ENCODE measurements at regions not wholly inside any gene's neighbourhood (a gene's known extent, or its start where the extent isn't known, plus 50 kb on each side); places are given as distances from the start of the nearest gene placed in this dataset.
A peak's percentile ranks its signal among the peaks of the same experiment; 100 is the strongest.

DNA sequence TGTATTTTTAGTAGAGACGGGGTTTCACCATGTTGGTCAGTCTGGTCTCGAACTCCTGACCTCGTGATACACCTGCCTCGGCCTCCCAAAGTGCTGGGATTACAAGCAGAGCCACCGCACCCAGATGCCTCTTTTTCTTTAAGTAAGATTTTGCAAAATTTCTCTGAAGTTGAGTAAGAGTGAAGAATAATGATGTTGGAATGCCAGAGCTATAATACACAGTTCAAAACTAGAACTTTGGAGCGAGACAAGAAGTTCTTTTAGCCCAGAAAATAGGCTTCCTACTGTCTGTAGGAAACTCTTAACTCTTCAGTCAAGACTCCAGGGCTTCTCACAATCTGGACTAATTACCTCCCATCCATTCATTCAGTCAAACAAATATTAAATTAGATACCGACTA lies 51.4 kb downstream of the MARCHF4 start:
- DNase-seq (ENCODE audit: low read depth in 1 of 2, low spot score in 2 of 2) = no peak
- H3K36me3 ChIP-seq = no peaks in the 10 kb centered on the region; the same call in 1 of the 2 replicates
- H3K4me3 ChIP-seq = no peak overlapping the region
- peaks cover 13% of the 10 kb centered on the region for H3K4me1 ChIP-seq (replicated peaks)
- no peak overlapping the region for H3K27ac ChIP-seq
- no peaks in the 10 kb centered on the region for H3K9me3 ChIP-seq (replicated peaks)
- no peaks in the 10 kb centered on the region for H3K27me3 ChIP-seq (replicated peaks)

GRCh38 chr2:216319771-216320170 lies 52.5 kb downstream of the MARCHF4 start:
- DNase-seq (ENCODE audit: low read depth in 1 of 2, low spot score in 2 of 2) = no peak
- Histone ChIP-seq H3K27ac (no peak overlapping the region), H3K4me1 (replicated peaks) (peaks cover 21% of the 10 kb centered on the region), H3K4me3 (no peak overlapping the region), H3K9me3 (replicated peaks) (no peaks in the 10 kb centered on the region), H3K27me3 (replicated peaks) (no peaks in the 10 kb centered on the region), H3K36me3 (no peaks in the 10 kb centered on the region; the same call in 1 of the 2 replicates)

DNA sequence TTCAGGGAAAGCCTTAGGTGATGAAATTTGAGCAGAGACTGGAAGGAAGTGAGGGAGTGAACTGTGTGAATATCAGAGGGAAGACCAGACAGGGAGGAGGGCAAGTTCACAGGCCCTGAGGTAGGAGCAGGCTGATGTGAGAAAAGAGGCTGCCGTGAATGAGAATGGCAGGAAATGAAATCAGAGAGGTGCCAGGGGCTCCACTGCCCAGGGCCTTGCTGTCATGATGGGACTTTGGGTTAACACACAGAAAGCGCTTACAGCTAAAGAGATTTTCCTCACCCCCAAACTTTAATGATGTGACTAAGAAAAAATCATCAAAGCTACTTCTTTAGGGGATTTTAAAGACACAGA lies 53.8 kb downstream of the MARCHF4 start:
- Histone ChIP-seq H3K4me1 (replicated peaks) (peaks cover 21% of the 10 kb centered on the region), H3K9me3 (replicated peaks) (no peaks in the 10 kb centered on the region), H3K27ac (no peak overlapping the region), H3K4me3 (no peak overlapping the region), H3K27me3 (replicated peaks) (no peaks in the 10 kb centered on the region), H3K36me3 (no peaks in the 10 kb centered on the region; the same call in 1 of the 2 replicates)
- no peak for DNase-seq (ENCODE audit: low read depth in 1 of 2, low spot score in 2 of 2)

DNA sequence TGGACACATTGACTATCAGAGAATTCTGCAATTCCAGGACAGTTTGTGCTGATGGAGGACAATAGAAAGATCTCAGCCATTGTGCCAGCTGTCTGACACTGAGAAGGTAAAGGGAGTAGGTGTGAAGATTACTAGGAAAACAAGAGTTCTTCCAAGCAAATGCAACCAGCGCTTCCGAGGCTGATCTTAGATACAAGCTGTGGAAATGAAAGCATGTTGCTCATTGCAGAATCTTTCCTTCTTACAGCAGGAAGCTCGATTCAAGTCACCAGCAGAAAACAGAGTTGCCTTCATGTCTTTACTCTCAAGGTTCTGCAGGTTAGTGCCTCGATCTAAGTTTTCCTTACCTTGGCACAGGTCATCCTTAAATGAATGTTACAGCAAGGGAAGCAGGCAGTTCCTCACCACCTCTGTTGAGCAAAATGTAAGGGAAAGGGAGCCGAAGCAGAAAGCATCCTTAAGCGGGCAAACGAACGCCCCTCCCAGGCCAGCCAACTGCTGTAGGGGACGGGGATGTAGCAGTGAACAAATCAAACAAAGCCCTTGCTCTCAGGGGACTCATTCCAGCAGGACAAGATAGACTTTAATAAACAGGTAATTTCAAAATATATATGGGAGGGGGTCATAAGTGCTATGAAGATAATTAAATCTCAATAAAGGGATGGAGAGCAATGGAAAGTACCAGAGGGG lies 54.3 kb downstream of the MARCHF4 start:
- Histone ChIP-seq H3K4me1 (replicated peaks) (peaks cover 21% of the 10 kb centered on the region), H3K27me3 (replicated peaks) (no peaks in the 10 kb centered on the region), H3K4me3 (no peak overlapping the region), H3K27ac (no peak overlapping the region), H3K9me3 (replicated peaks) (no peaks in the 10 kb centered on the region), H3K36me3 (no peaks in the 10 kb centered on the region; the same call in 1 of the 2 replicates)
- no peak for DNase-seq (ENCODE audit: low read depth in 1 of 2, low spot score in 2 of 2)

DNA sequence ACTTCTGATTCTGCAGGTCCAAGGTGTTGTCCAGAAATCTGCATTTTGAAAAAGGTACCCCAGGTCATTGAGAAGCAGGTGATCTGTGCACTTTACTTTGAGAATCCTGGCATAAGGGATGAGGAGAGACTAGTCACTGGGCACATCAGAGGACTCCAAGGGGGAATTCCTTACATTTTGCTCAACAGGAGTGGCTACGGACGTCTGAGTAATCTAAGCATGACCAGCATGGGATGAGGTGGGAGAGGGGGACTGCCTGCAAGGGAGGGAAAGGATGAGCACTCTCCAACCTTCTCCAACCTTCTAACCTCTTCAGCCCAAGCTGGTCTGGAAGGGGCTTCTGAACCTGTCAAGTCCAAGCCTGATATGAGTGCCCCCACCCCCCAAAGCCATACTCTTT lies 55.5 kb downstream of the MARCHF4 start:
- Histone ChIP-seq H3K9me3 (replicated peaks) (no peaks in the 10 kb centered on the region), H3K36me3 (no peaks in the 10 kb centered on the region; the same call in 1 of the 2 replicates), H3K27ac (peak overlapping the region; percentile 61), H3K4me1 (replicated peaks) (peaks cover 21% of the 10 kb centered on the region), H3K27me3 (replicated peaks) (no peaks in the 10 kb centered on the region), H3K4me3 (no peak overlapping the region)
- no peak for DNase-seq (ENCODE audit: low read depth in 1 of 2, low spot score in 2 of 2)

DNA sequence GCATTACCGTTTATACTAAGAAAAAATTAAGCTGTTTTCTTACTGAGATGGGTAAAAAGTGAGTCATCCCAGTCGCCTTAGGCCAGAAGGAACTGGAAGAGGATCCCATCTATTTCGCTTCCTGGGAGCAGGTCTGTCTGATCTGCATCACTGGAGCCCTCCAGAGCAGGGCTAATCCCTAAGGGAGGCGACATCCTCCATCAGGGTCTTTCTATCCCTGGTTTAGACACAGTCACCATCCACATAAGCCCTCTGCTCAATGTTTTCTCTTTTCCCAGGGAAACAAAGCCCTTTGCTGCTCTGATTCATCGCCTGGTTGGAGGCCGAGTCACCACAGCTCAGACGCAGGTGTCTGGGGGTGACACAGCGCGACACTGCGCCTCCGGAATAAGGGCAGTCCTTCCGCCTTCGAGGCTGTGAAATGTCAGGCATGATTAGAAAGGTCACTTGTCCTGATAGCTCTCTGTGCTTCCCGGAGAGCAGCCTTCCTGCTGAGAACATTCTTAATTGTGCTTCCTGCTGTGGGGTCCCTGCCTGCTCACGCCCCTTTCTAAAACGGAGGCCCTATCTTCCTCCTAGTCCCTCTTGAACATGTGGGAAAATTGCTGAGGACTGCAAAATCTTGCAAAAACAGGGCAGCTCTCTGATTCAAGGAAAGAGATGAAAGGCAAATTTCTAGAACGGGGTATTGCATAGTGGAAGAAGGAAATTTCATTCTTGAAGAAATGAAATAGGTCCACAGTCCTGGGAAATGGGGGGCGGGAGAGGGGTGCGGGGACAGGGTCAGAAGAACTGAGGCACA lies 56.3 kb downstream of the MARCHF4 start:
- H3K4me3 ChIP-seq = no peak overlapping the region
- H3K4me1 ChIP-seq (replicated peaks) = peaks cover 21% of the 10 kb centered on the region
- H3K27ac ChIP-seq = peak overlapping the region; percentile 61
- H3K27me3 ChIP-seq (replicated peaks) = no peaks in the 10 kb centered on the region
- DNase-seq (ENCODE audit: low read depth in 1 of 2, low spot score in 2 of 2) = peak; percentile 73 to 75
- no peaks in the 10 kb centered on the region for H3K36me3 ChIP-seq
- no peaks in the 10 kb centered on the region for H3K9me3 ChIP-seq (replicated peaks)

DNA sequence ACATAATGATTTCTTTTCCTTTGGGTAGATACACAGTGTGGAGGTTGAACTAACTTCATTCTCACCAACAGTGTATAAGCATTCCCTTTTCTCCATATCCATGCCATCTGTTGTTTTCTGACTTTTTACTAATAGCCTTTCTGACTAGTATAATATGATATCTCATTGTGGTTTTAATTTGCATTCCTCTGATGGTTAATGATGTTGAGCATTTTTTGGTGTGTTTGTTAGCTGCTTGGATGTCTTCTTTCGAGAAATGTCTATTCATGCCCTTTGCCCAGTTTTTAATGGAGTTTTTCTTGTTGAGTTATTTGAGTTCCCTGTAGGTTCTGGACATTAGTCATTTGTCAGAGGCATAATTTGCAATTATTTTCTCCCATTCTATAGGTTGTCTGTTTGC lies 59.8 kb downstream of the MARCHF4 start:
- DNase-seq (ENCODE audit: low read depth in 1 of 2, low spot score in 2 of 2) = no peak
- H3K4me3 ChIP-seq = no peak overlapping the region
- H3K27me3 ChIP-seq (replicated peaks) = no peaks in the 10 kb centered on the region
- H3K9me3 ChIP-seq (replicated peaks) = no peaks in the 10 kb centered on the region
- no peaks in the 10 kb centered on the region for H3K36me3 ChIP-seq
- no peak overlapping the region for H3K27ac ChIP-seq
- H3K4me1 ChIP-seq (replicated peaks) = peaks cover 21% of the 10 kb centered on the region

GRCh38 chr2:216308576-216308975 lies 63.7 kb downstream of the MARCHF4 start:
- Histone ChIP-seq H3K36me3 (no peaks in the 10 kb centered on the region), H3K4me1 (replicated peaks) (no peaks in the 10 kb centered on the region), H3K27ac (no peak overlapping the region), H3K4me3 (no peak overlapping the region), H3K27me3 (replicated peaks) (no peaks in the 10 kb centered on the region), H3K9me3 (replicated peaks) (no peaks in the 10 kb centered on the region)
- DNase-seq (ENCODE audit: low read depth in 1 of 2, low spot score in 2 of 2) = no peak

DNA sequence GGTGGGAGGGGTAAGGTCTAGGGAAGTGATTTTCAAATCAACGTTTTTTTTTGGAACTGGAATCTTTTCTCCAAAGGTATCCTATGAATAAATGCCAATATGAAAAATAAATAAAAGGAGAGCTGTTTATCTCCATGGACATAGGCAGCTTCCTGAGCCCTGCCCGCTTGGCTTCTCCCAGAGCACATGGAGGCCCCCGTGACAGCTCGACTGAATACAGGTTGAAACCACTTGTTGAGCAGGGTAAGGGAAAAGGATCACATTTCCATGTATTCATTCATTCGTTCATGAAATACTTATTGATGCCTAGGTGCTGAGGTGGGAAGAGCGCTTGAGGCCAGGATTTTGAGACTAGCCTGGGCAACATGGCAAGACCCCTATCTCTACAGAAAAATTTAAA lies 64.8 kb downstream of the MARCHF4 start:
- H3K27me3 ChIP-seq (replicated peaks) = no peaks in the 10 kb centered on the region
- no peak overlapping the region for H3K4me3 ChIP-seq
- H3K9me3 ChIP-seq (replicated peaks) = no peaks in the 10 kb centered on the region
- peaks cover 8% of the 10 kb centered on the region for H3K4me1 ChIP-seq (replicated peaks)
- no peak overlapping the region for H3K27ac ChIP-seq
- DNase-seq (ENCODE audit: low read depth in 1 of 2, low spot score in 2 of 2) = no peak
- no peaks in the 10 kb centered on the region for H3K36me3 ChIP-seq

- Histone ChIP-seq H3K4me1 (replicated peaks) (peaks cover 10% of the 10 kb centered on the region), H3K4me3 (no peak overlapping the region), H3K36me3 (no peaks in the 10 kb centered on the region), H3K9me3 (replicated peaks) (no peaks in the 10 kb centered on the region), H3K27me3 (replicated peaks) (no peaks in the 10 kb centered on the region), H3K27ac (no peak overlapping the region)
- no peak for DNase-seq (ENCODE audit: low read depth in 1 of 2, low spot score in 2 of 2)
Measured at GRCh38 chr2:216306868-216307267, 65.4 kb downstream of the MARCHF4 start.

DNA sequence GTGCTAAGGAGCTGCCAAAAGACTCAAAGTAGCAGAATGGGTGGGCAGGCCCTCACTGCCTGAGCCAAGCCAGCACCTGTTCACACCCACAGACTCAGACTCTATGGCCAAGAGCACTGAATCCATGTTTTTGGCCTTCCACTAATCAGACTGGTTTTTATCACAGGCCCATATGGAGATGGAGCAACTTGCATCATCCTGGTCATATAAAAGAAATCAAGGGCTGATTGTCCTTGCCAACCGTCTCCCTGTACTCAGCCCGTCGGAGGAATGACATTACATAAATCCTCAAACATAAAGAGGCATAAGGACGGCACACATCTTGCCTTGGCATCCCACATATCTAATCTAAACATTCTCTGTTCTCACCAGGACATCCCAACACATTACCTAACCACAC lies 66.7 kb downstream of the MARCHF4 start:
- Histone ChIP-seq H3K4me1 (replicated peaks) (peaks cover 10% of the 10 kb centered on the region), H3K9me3 (replicated peaks) (no peaks in the 10 kb centered on the region), H3K4me3 (no peak overlapping the region), H3K36me3 (no peaks in the 10 kb centered on the region), H3K27me3 (replicated peaks) (no peaks in the 10 kb centered on the region), H3K27ac (no peak overlapping the region)
- no peak for DNase-seq (ENCODE audit: low read depth in 1 of 2, low spot score in 2 of 2)

GRCh38 chr2:216302981-216303676 lies 69.2 kb downstream of the MARCHF4 start:
- H3K36me3 ChIP-seq = no peaks in the 10 kb centered on the region
- DNase-seq (ENCODE audit: low read depth in 1 of 2, low spot score in 2 of 2) = peak in 1 of 2 experiments; percentile 41
- H3K4me3 ChIP-seq = no peak overlapping the region
- H3K4me1 ChIP-seq (replicated peaks) = peaks cover 27% of the 10 kb centered on the region
- H3K27ac ChIP-seq = no peak overlapping the region
- no peaks in the 10 kb centered on the region for H3K27me3 ChIP-seq (replicated peaks)
- no peaks in the 10 kb centered on the region for H3K9me3 ChIP-seq (replicated peaks)

DNA sequence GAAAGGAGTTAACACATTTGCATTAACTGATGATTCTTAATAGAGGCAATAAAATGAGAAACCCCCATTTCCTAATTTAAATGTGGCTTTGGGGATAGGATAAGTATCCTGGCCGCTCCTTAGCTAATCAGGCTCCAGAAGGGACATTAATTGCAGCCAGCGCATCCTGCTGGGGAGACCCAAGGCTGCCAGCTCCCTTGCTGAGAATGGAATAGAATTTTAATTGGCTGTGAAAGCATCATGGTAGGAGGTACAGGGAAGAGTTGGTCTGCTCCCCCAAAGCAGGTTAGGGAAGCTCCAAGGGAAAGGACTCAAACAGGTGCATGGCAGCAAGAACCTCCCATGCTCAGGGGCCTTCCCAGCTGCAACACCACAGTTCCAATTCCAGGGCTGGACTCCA lies 71.4 kb downstream of the MARCHF4 start:
- Histone ChIP-seq H3K27ac (no peak overlapping the region), H3K4me3 (no peak overlapping the region), H3K9me3 (replicated peaks) (0 out of 2 replicates have a peak, but pooled peaks cover 3% of the 10 kb centered on the region), H3K27me3 (replicated peaks) (no peaks in the 10 kb centered on the region), H3K36me3 (no peaks in the 10 kb centered on the region), H3K4me1 (replicated peaks) (peaks cover 27% of the 10 kb centered on the region)
- no peak for DNase-seq (ENCODE audit: low read depth in 1 of 2, low spot score in 2 of 2)

GRCh38 chr2:216299588-216299987 lies 72.7 kb downstream of the MARCHF4 start:
- H3K27ac ChIP-seq = peak overlapping the region; percentile 57
- H3K36me3 ChIP-seq = no peaks in the 10 kb centered on the region
- 0 out of 2 replicates have a peak, but pooled peaks cover 3% of the 10 kb centered on the region for H3K9me3 ChIP-seq (replicated peaks)
- no peak for DNase-seq (ENCODE audit: low read depth in 1 of 2, low spot score in 2 of 2)
- H3K27me3 ChIP-seq (replicated peaks) = no peaks in the 10 kb centered on the region
- H3K4me3 ChIP-seq = no peak overlapping the region
- H3K4me1 ChIP-seq (replicated peaks) = peaks cover 27% of the 10 kb centered on the region

Data from SJSA1 (cell line).